ENCODE measurements at regions not wholly inside any gene's neighbourhood (a gene's known extent, or its start where the extent isn't known, plus 50 kb on each side); places are given as distances from the start of the nearest gene placed in this dataset.

DNA sequence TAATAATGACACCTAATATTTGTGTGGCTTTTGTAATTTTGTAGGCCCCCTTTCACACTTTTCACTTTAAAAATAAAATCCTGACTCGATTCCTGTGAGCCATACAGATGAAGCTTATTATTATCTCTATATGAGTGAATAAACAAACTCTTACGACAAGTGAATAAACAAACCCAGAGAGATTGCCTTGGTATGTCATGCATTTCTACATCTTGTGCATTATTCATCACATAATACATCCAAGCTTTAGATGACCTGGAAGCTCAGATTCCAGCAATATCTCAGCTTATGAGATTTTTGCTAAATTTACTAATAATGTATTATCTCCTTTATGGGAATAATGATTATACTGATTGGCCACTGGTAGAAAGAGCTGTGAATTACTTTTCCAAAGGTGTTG, 248.2 kb downstream of the TBX18 start:
- H3K36me3 Mint-ChIP-seq: no peaks in the 10 kb centered on the region
- no CpG with 5 or more reads among the region's 2 CpGs for WGBS (ENCODE audit: insufficient coverage)

DNA sequence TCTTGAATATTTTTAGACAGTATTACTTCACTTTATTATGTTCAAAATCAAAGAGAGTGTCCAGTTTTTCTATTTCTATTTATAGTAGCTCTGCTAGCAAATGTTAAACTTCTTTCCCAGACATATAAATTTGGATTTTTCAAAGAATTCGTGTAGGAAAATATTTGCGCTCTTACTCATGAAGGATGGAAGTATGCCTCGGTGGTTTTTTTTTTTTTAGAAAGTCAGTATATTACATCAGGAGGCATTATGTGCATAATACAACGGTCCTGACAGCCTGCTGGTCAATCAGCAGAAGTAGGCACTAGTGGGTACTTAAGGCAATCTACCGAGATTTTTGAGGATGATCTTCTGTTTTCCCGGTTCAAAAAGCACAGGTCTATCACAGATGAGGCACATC, 249.3 kb downstream of the TBX18 start:
- H3K9me3 ChIP-seq (replicated peaks in 1 of 2; ENCODE audit: control insufficient read depth in 1 of 2, insufficient read depth in 1 of 2, low read length in 2 of 2): no peaks in the 10 kb centered on the region
- H3K9ac ChIP-seq (ENCODE audit: insufficient read depth, low read length, poor library complexity, severe bottlenecking): no peak overlapping the region
- no peak overlapping the region for H3K27ac ChIP-seq (ENCODE audit: low read depth in 1 of 2, low read length in 2 of 2)
- no peaks in the 10 kb centered on the region for H3K79me2 ChIP-seq (ENCODE audit: insufficient read depth, low read length)
- no peak overlapping the region for H3K4me2 ChIP-seq (replicated peaks; ENCODE audit: extremely low read depth, low read length, poor library complexity, severe bottlenecking)
- no peaks in the 10 kb centered on the region for H4K20me1 ChIP-seq (ENCODE audit: insufficient read depth, low read length)
- H3K36me3 Mint-ChIP-seq: no peaks in the 10 kb centered on the region
- H3K4me3 ChIP-seq (replicated peaks in 1 of 3; ENCODE audit: low read depth in 2 of 3, low read length in 3 of 3): no peak overlapping the region
- H3K27me3 ChIP-seq (ENCODE audit: control insufficient read depth in 2 of 2, insufficient read depth in 2 of 2, low read length in 2 of 2): no peaks in the 10 kb centered on the region
- H3K9me3 Mint-ChIP-seq: peaks cover 0 to under 1% (median 0%) of the 10 kb centered on the region in 7 donors
- no peak for DNase-seq
- intact Hi-C loops (cut with micrococcal nuclease): no loop called here
- no peaks in the 10 kb centered on the region for H3K4me1 Mint-ChIP-seq
- H3K4me1 ChIP-seq (ENCODE audit: control insufficient read depth in 1 of 2, insufficient read depth in 2 of 2, low read length in 2 of 2): no peaks in the 10 kb centered on the region
- H3K36me3 ChIP-seq (replicated peaks in 1 of 2; ENCODE audit: control insufficient read depth in 1 of 2, insufficient read depth in 2 of 2, low read length in 2 of 2): no peaks in the 10 kb centered on the region
- H3K27ac Mint-ChIP-seq: no peak overlapping the region
- no peak overlapping the region for H2AFZ ChIP-seq (ENCODE audit: insufficient read depth, low read depth, low read length, poor library complexity, severe bottlenecking)
- H3K4me3 Mint-ChIP-seq: no peak overlapping the region
- TF ChIP-seq, protein P1, sequence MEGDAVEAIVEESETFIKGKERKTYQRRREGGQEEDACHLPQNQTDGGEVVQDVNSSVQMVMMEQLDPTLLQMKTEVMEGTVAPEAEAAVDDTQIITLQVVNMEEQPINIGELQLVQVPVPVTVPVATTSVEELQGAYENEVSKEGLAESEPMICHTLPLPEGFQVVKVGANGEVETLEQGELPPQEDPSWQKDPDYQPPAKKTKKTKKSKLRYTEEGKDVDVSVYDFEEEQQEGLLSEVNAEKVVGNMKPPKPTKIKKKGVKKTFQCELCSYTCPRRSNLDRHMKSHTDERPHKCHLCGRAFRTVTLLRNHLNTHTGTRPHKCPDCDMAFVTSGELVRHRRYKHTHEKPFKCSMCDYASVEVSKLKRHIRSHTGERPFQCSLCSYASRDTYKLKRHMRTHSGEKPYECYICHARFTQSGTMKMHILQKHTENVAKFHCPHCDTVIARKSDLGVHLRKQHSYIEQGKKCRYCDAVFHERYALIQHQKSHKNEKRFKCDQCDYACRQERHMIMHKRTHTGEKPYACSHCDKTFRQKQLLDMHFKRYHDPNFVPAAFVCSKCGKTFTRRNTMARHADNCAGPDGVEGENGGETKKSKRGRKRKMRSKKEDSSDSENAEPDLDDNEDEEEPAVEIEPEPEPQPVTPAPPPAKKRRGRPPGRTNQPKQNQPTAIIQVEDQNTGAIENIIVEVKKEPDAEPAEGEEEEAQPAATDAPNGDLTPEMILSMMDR (IDR thresholded peaks at IDR 0.05): no peak
- peaks cover 0 to 2% (median 0%) of the 10 kb centered on the region in 3 donors for H3K27me3 Mint-ChIP-seq (ENCODE audit: low read depth in 3 of 3)
- 88% methylated on average over 3 of the region's 6 CpGs for WGBS (ENCODE audit: insufficient coverage)

More for the DNA sequence above, 248.2 kb downstream of the TBX18 start:
- TF ChIP-seq, protein P1 (IDR thresholded peaks at IDR 0.05): no peak
- Histone ChIP-seq H3K9ac (ENCODE audit: insufficient read depth, low read length, poor library complexity, severe bottlenecking) (no peak overlapping the region), H3K36me3 (replicated peaks in 1 of 2; ENCODE audit: control insufficient read depth in 1 of 2, insufficient read depth in 2 of 2, low read length in 2 of 2) (no peaks in the 10 kb centered on the region), H3K4me2 (replicated peaks; ENCODE audit: extremely low read depth, low read length, poor library complexity, severe bottlenecking) (no peak overlapping the region), H3K27ac (ENCODE audit: low read depth in 1 of 2, low read length in 2 of 2) (no peak overlapping the region), H2AFZ (ENCODE audit: insufficient read depth, low read depth, low read length, poor library complexity, severe bottlenecking) (no peak overlapping the region), H3K4me1 (ENCODE audit: control insufficient read depth in 1 of 2, insufficient read depth in 2 of 2, low read length in 2 of 2) (no peaks in the 10 kb centered on the region), H4K20me1 (ENCODE audit: insufficient read depth, low read length) (no peaks in the 10 kb centered on the region), H3K27me3 (ENCODE audit: control insufficient read depth in 2 of 2, insufficient read depth in 2 of 2, low read length in 2 of 2) (no peaks in the 10 kb centered on the region), H3K9me3 (replicated peaks in 1 of 2; ENCODE audit: control insufficient read depth in 1 of 2, insufficient read depth in 1 of 2, low read length in 2 of 2) (no peaks in the 10 kb centered on the region), H3K79me2 (ENCODE audit: insufficient read depth, low read length) (no peaks in the 10 kb centered on the region), H3K4me3 (replicated peaks in 1 of 3; ENCODE audit: low read depth in 2 of 3, low read length in 3 of 3) (no peak overlapping the region)
- no peak for DNase-seq
- intact Hi-C loops (cut with micrococcal nuclease): no loop called here
- H3K27me3 Mint-ChIP-seq (ENCODE audit: low read depth in 3 of 3): peaks cover 0 to 2% (median 0%) of the 10 kb centered on the region in 3 donors
- H3K27ac Mint-ChIP-seq: no peak overlapping the region
- no peak overlapping the region for H3K4me3 Mint-ChIP-seq
- no peaks in the 10 kb centered on the region for H3K9me3 Mint-ChIP-seq
- H3K4me1 Mint-ChIP-seq: no peaks in the 10 kb centered on the region
